ENCODE measurements at regions not wholly inside any gene's neighbourhood (a gene's known extent, or its start where the extent isn't known, plus 50 kb on each side); places are given as distances from the start of the nearest gene placed in this dataset.

GRCh38 chr6:145252737-145253136, 482.6 kb downstream of the EPM2A start:
- no peak overlapping the region for H3K27ac Mint-ChIP-seq
- no peaks in the 10 kb centered on the region for H3K9me3 ChIP-seq (ENCODE audit: control insufficient read depth in 2 of 2, low read length in 2 of 2)
- H3K4me1 ChIP-seq (ENCODE audit: control insufficient read depth, insufficient read depth, low read length, poor library complexity, severe bottlenecking): no peaks in the 10 kb centered on the region
- H3K27me3 Mint-ChIP-seq: no peaks in the 10 kb centered on the region
- peaks cover 0 to 6% (median 0%) of the 10 kb centered on the region in 7 donors for H3K9me3 Mint-ChIP-seq
- no peak for DNase-seq
- H3K36me3 ChIP-seq (ENCODE audit: control insufficient read depth, insufficient read depth, low read length): no peaks in the 10 kb centered on the region
- no peaks in the 10 kb centered on the region for H3K27me3 ChIP-seq (ENCODE audit: control insufficient read depth, insufficient read depth, low read length)
- H3K4me1 Mint-ChIP-seq: no peaks in the 10 kb centered on the region
- H3K27ac ChIP-seq (ENCODE audit: insufficient read depth, low read length, poor library complexity, severe bottlenecking): no peak overlapping the region
- ATAC-seq (ENCODE audit: low read depth in 2 of 2): no peak
- H3K4me3 ChIP-seq (ENCODE audit: low read depth, low read length): no peak overlapping the region
- no peak overlapping the region for H3K4me3 Mint-ChIP-seq
- H3K36me3 Mint-ChIP-seq: no peaks in the 10 kb centered on the region

GRCh38 chr6:145254649-145255401, 480.5 kb downstream of the EPM2A start:
- Mint-ChIP-seq H3K9me3 (peaks cover 0 to 2% (median 0%) of the 10 kb centered on the region in 7 donors), H3K4me1 (no peaks in the 10 kb centered on the region), H3K36me3 (no peaks in the 10 kb centered on the region), H3K4me3 (no peak overlapping the region), H3K27ac (no peak overlapping the region), H3K27me3 (no peaks in the 10 kb centered on the region)
- no peak overlapping the region for H3K4me3 ChIP-seq (ENCODE audit: low read depth, low read length)
- no peak for DNase-seq
- H3K4me1 ChIP-seq (ENCODE audit: control insufficient read depth, insufficient read depth, low read length, poor library complexity, severe bottlenecking): no peaks in the 10 kb centered on the region
- H3K27ac ChIP-seq (ENCODE audit: insufficient read depth, low read length, poor library complexity, severe bottlenecking): no peak overlapping the region
- no peaks in the 10 kb centered on the region for H3K9me3 ChIP-seq (ENCODE audit: control insufficient read depth in 2 of 2, low read length in 2 of 2)
- H3K36me3 ChIP-seq (ENCODE audit: control insufficient read depth, insufficient read depth, low read length): no peaks in the 10 kb centered on the region
- H3K27me3 ChIP-seq (ENCODE audit: control insufficient read depth, insufficient read depth, low read length): no peaks in the 10 kb centered on the region
- ATAC-seq (ENCODE audit: low read depth in 2 of 2): no peak

- ATAC-seq (ENCODE audit: low read depth in 2 of 2) (no peak), DNase-seq (no peak)
- no peak overlapping the region for H3K27ac ChIP-seq (ENCODE audit: insufficient read depth, low read length, poor library complexity, severe bottlenecking)
- H3K4me1 ChIP-seq (ENCODE audit: control insufficient read depth, insufficient read depth, low read length, poor library complexity, severe bottlenecking): no peaks in the 10 kb centered on the region
- H3K36me3 ChIP-seq (ENCODE audit: control insufficient read depth, insufficient read depth, low read length): no peaks in the 10 kb centered on the region
- H3K27me3 Mint-ChIP-seq: no peaks in the 10 kb centered on the region
- no peaks in the 10 kb centered on the region for H3K36me3 Mint-ChIP-seq
- no peak overlapping the region for H3K4me3 ChIP-seq (ENCODE audit: low read depth, low read length)
- no peak overlapping the region for H3K4me3 Mint-ChIP-seq
- no peak overlapping the region for H3K27ac Mint-ChIP-seq
- H3K9me3 Mint-ChIP-seq: peaks cover 0 to 1% (median 0%) of the 10 kb centered on the region in 7 donors
- no peaks in the 10 kb centered on the region for H3K4me1 Mint-ChIP-seq
- no peaks in the 10 kb centered on the region for H3K9me3 ChIP-seq (ENCODE audit: control insufficient read depth in 2 of 2, low read length in 2 of 2)
- H3K27me3 ChIP-seq (ENCODE audit: control insufficient read depth, insufficient read depth, low read length): no peaks in the 10 kb centered on the region
Measured at GRCh38 chr6:145257704-145258103, 477.6 kb downstream of the EPM2A start.

- Mint-ChIP-seq H3K27ac (no peak overlapping the region), H3K9me3 (peaks cover 0 to 1% (median 0%) of the 10 kb centered on the region in 7 donors), H3K36me3 (no peaks in the 10 kb centered on the region)
Measured at GRCh38 chr6:145258122-145258521, 477.2 kb downstream of the EPM2A start.

GRCh38 chr6:145260484-145261175, 474.7 kb downstream of the EPM2A start:
- Mint-ChIP-seq H3K36me3 (no peaks in the 10 kb centered on the region), H3K27me3 (no peaks in the 10 kb centered on the region), H3K27ac (no peak overlapping the region), H3K4me3 (no peak overlapping the region), H3K4me1 (no peaks in the 10 kb centered on the region), H3K9me3 (peaks cover 0 to 1% (median 0%) of the 10 kb centered on the region in 7 donors)
- Histone ChIP-seq H3K27me3 (ENCODE audit: control insufficient read depth, insufficient read depth, low read length) (no peaks in the 10 kb centered on the region), H3K9me3 (ENCODE audit: control insufficient read depth in 2 of 2, low read length in 2 of 2) (no peaks in the 10 kb centered on the region), H3K36me3 (ENCODE audit: control insufficient read depth, insufficient read depth, low read length) (no peaks in the 10 kb centered on the region), H3K4me1 (ENCODE audit: control insufficient read depth, insufficient read depth, low read length, poor library complexity, severe bottlenecking) (no peaks in the 10 kb centered on the region), H3K27ac (ENCODE audit: insufficient read depth, low read length, poor library complexity, severe bottlenecking) (no peak overlapping the region), H3K4me3 (ENCODE audit: low read depth, low read length) (no peak overlapping the region)
- DNase-seq (no peak), ATAC-seq (ENCODE audit: low read depth in 2 of 2) (no peak)

More at GRCh38 chr6:145258122-145258521, 477.2 kb downstream of the EPM2A start:
- Histone ChIP-seq H3K4me1 (ENCODE audit: control insufficient read depth, insufficient read depth, low read length, poor library complexity, severe bottlenecking) (no peaks in the 10 kb centered on the region), H3K27ac (ENCODE audit: insufficient read depth, low read length, poor library complexity, severe bottlenecking) (no peak overlapping the region), H3K36me3 (ENCODE audit: control insufficient read depth, insufficient read depth, low read length) (no peaks in the 10 kb centered on the region), H3K4me3 (ENCODE audit: low read depth, low read length) (no peak overlapping the region), H3K9me3 (ENCODE audit: control insufficient read depth in 2 of 2, low read length in 2 of 2) (no peaks in the 10 kb centered on the region), H3K27me3 (ENCODE audit: control insufficient read depth, insufficient read depth, low read length) (no peaks in the 10 kb centered on the region)
- H3K27me3 Mint-ChIP-seq: no peaks in the 10 kb centered on the region
- no peak for ATAC-seq (ENCODE audit: low read depth in 2 of 2)
- H3K4me1 Mint-ChIP-seq: no peaks in the 10 kb centered on the region
- no peak for DNase-seq
- H3K4me3 Mint-ChIP-seq: no peak overlapping the region

- Mint-ChIP-seq H3K4me3 (no peak overlapping the region), H3K36me3 (no peaks in the 10 kb centered on the region), H3K27ac (no peak overlapping the region), H3K4me1 (no peaks in the 10 kb centered on the region), H3K27me3 (no peaks in the 10 kb centered on the region), H3K9me3 (peaks cover 0 to 1% (median 0%) of the 10 kb centered on the region in 7 donors)
- no peak for ATAC-seq (ENCODE audit: low read depth in 2 of 2)
- Histone ChIP-seq H3K9me3 (ENCODE audit: control insufficient read depth in 2 of 2, low read length in 2 of 2) (no peaks in the 10 kb centered on the region), H3K4me3 (ENCODE audit: low read depth, low read length) (no peak overlapping the region), H3K27me3 (ENCODE audit: control insufficient read depth, insufficient read depth, low read length) (no peaks in the 10 kb centered on the region), H3K36me3 (ENCODE audit: control insufficient read depth, insufficient read depth, low read length) (no peaks in the 10 kb centered on the region), H3K27ac (ENCODE audit: insufficient read depth, low read length, poor library complexity, severe bottlenecking) (no peak overlapping the region), H3K4me1 (ENCODE audit: control insufficient read depth, insufficient read depth, low read length, poor library complexity, severe bottlenecking) (no peaks in the 10 kb centered on the region)
- no peak for DNase-seq
Measured at GRCh38 chr6:145261758-145262157, 473.6 kb downstream of the EPM2A start.

- H3K27ac Mint-ChIP-seq: no peak overlapping the region
- H3K27me3 Mint-ChIP-seq: peaks cover 2% of the 10 kb centered on the region
- Histone ChIP-seq H3K4me3 (ENCODE audit: low read depth, low read length) (no peak overlapping the region), H3K9me3 (ENCODE audit: control insufficient read depth in 2 of 2, low read length in 2 of 2) (no peaks in the 10 kb centered on the region), H3K4me1 (ENCODE audit: control insufficient read depth, insufficient read depth, low read length, poor library complexity, severe bottlenecking) (no peaks in the 10 kb centered on the region), H3K27me3 (ENCODE audit: control insufficient read depth, insufficient read depth, low read length) (no peaks in the 10 kb centered on the region), H3K36me3 (ENCODE audit: control insufficient read depth, insufficient read depth, low read length) (no peaks in the 10 kb centered on the region), H3K27ac (ENCODE audit: insufficient read depth, low read length, poor library complexity, severe bottlenecking) (no peak overlapping the region)
- DNase-seq (no peak), ATAC-seq (ENCODE audit: low read depth in 2 of 2) (no peak)
- H3K36me3 Mint-ChIP-seq: no peaks in the 10 kb centered on the region
- no peaks in the 10 kb centered on the region for H3K4me1 Mint-ChIP-seq
- H3K4me3 Mint-ChIP-seq: no peak overlapping the region
- H3K9me3 Mint-ChIP-seq: peaks cover 0 to 1% (median 0%) of the 10 kb centered on the region in 7 donors
Measured at GRCh38 chr6:145262771-145263170, 472.5 kb downstream of the EPM2A start.
